GM13976 (cell line): ENCODE measurements at regions not wholly inside any gene's neighbourhood (a gene's known extent, or its start where the extent isn't known, plus 50 kb on each side); places are given as distances from the start of the nearest gene placed in this dataset.

ENCODE experiments used
- DNase-seq: peaks from one replicate; pipeline ENCODE4 v3.0.0; 2012; ENCODE audit warnings: low spot score
- in situ Hi-C: fragments of 300-500 bp; cut with MboI; formaldehyde crosslinking; loops from one replicate; pipeline ENCODE4 v1.12.0; 2022; ENCODE audit warnings: low sequenced_read_pairs, mixed read lengths, inconsistent platforms; ENCODE audit not compliant: unreplicated experiment
- TF ChIP-seq, protein P1 (sequence below): IDR thresholded peaks from 2 replicates; pipeline ENCODE4 v1.5.1; 2012; ENCODE audit warnings: borderline replicate concordance, mild to moderate bottlenecking; ENCODE audit not compliant: insufficient read depth; ENCODE audit errors: extremely low read depth, missing control alignments, control extremely low read depth

- no peak for DNase-seq
- in situ Hi-C loops, result no loop called here
- TF ChIP-seq, protein P1, sequence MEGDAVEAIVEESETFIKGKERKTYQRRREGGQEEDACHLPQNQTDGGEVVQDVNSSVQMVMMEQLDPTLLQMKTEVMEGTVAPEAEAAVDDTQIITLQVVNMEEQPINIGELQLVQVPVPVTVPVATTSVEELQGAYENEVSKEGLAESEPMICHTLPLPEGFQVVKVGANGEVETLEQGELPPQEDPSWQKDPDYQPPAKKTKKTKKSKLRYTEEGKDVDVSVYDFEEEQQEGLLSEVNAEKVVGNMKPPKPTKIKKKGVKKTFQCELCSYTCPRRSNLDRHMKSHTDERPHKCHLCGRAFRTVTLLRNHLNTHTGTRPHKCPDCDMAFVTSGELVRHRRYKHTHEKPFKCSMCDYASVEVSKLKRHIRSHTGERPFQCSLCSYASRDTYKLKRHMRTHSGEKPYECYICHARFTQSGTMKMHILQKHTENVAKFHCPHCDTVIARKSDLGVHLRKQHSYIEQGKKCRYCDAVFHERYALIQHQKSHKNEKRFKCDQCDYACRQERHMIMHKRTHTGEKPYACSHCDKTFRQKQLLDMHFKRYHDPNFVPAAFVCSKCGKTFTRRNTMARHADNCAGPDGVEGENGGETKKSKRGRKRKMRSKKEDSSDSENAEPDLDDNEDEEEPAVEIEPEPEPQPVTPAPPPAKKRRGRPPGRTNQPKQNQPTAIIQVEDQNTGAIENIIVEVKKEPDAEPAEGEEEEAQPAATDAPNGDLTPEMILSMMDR, result no peak
Measured at GRCh38 chr20:60211618-60212463, 253.6 kb downstream of the CDH26 start.

- TF ChIP-seq, protein P1, result no peak
Measured at GRCh38 chr20:60212695-60213094, 254.5 kb downstream of the CDH26 start.

DNA sequence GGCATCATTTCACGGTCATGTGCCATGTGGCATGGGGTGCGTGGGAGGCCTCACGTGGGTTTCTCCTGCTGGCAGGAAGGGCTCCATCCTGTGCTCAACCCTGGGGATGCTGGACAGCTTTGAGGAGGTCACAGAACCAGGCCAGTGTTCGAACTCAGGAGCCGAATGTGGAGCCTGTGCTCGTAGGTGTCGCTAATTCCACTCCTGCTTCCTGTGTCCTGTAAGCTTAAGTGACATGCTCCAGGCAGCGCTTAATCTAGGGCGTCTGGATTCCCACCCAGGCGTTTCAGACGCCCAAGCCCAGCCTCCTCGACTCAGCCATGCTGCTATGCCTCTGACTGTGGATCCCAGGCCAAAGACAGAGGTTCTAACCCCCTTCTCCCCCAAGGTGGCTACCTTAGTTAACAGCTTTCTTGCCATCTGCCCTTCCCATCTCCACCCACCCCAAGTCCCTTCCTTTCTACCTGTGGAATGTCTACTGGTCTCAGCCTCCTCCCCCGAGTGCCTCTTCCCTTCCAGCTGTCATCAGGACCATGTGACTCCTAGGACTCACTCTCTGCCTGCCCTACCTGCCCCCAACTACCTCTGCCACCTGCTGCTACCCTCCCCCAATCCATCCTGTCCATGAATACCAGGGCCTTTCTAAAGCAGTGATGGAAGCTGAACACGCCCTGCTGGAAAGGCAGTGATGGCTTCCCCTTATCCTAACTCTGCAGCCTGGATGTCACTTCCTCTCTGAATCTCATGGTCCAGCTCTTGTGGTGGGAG, 255.1 kb downstream of the CDH26 start:
- no peak for DNase-seq
- in situ Hi-C loops, result no loop called here
- TF ChIP-seq, protein P1, result no peak

More at GRCh38 chr20:60212695-60213094, 254.5 kb downstream of the CDH26 start:
- no peak for DNase-seq
- in situ Hi-C loops, result no loop called here

DNA sequence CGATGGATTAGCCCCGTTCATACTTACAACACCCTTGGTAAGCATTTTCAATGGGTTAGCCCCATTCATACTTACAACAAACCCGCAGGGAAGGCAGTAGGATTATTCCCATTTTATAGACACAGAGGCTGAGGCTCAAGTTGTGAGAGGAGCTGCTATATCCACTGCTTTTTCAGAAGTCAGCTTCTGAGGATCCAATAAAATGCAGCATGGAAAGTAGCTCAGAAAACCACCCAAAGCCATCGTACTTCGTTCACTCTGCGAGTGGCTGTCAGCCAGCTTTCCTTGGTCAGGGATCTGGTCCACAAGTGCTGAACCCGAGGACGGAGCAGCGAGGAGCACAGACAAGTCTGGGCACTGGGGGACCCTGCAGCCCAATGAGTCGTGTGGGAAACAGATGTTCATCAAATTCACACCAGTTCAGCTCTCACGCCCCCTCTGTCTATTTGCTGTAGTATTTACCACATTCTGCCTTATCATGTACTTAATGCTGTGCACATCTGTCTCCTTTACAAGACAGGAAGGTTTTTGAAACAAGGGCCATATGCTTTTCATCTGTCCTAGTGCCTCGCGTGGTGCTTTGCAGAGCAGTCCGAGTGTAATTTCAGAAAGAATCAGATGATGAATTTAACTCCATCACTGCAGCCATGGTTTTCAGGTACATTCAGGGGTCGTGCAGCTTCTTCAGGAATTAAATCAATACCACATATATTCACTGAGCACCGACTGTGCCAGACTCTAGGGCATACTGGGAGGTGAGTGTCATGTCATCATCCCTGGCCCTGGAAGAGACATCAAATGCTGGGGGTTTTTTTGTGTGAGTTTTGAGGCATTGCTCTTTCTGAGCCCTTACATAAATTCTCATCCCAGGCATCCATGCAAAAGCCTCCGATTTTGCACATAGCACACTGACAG, 256.9 kb downstream of the CDH26 start:
- in situ Hi-C loops, result no loop called here
- no peak for DNase-seq
- TF ChIP-seq, protein P1, result no peak

DNA sequence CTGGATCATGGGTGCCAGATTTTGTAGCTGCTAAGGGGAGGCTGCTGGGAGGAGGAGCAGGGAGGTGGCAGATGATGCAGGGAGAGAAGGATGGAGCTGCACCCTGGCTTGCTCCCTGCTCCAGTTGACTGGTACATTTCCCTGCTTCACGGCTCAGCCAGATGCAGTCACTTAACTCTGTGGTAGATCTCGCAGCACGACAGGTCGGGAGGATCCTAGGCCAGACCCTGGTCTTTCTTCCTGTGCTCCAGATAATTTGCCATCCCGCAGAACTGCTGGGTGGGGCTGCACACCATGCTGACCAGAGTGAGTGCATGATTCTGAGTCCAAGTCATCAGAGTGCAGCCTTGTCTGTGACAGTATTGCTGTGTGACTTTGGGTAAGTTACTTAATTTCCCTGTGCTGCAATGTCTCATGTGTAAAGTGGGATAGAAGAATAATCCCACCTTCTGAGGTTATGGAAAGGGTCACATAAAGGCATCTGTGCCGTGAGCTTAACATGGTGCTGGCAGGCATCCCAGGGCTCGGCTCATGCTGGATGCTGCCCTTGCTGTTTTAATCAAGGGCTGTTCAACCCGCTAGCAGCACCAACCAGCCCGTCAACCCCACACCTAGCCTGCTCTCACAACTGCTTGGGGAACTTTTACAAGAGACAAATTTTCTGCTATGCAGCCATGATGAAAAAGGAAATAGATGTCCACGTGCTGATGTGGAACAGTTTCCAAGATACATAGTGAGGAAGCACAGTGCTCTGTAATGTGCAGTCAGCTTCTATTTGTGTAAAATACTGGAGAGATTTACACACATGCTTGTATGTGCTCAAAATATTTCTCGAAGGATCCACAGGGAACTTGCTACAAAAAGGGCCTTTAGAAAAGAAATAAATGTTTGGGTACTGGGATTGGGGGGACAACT, 257.9 kb downstream of the CDH26 start:
- in situ Hi-C loops, result no loop called here
- no peak for DNase-seq
- TF ChIP-seq, protein P1, result no peak
